ENCODE measurements at regions not wholly inside any gene's neighbourhood (a gene's known extent, or its start where the extent isn't known, plus 50 kb on each side); places are given as distances from the start of the nearest gene placed in this dataset. TPM values are rescaled to one million over a fixed set of nuclear protein-coding genes. Genes with fewer than 3 reads are reported as not detected.
"Not testable (repeated sequence)": the region's sequence is repeated elsewhere in the genome, so short reads cannot be mapped to it uniquely, and the experiment has no call there.

DNA sequence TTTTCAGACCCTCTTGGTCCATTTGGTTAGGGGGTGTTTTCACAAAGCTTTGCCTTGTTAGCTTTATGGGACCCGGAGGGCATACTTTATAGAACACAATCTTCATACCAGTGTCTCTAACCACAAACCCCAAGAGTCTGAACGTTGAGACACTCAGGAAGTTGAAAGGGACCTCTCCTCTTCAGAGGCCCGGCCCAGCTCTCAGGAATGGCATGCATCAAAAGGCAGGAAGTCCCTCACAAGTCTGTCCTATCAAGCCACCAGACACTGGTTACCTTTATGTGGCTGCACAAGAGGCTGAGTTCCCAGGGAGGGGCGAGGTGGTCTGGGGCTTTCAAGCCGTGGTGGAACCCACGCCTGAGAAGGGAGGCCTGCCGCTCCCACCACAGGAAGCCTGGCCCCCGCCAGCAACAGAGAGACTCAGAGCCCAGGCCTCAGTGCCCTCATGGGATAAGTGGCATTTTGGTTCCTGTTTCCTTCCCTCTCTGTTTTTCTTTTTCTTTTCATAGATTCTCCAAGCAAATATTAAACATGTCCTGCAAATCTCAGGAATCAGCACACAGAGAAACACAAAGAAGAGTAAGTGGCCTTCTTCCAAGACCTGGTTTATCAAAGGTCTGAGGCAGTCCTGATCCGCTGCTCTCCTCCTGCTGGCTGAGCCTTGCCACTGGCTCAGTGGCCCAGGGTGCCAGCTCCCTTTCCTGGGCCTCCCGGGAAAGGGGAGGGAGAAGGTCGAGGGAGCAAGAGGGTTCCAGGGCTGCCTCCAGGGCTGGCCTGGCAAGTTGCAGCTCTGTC, 50.6 kb upstream of the SMURF2 start:
- peak overlapping the region in 1 of 2 donors; percentile 18 for H3K27ac ChIP-seq
- 47% methylated on average over 10 of the region's 11 CpGs for WGBS
- H3K4me3 ChIP-seq; H3K9me3 ChIP-seq; intact Hi-C loops (cut with DNase I); DNase-seq (ENCODE audit: low spot score); H3K36me3 ChIP-seq; H3K4me1 ChIP-seq (replicated peaks); H3K27me3 ChIP-seq (replicated peaks; ENCODE audit: insufficient read depth): not testable (repeated sequence)
- peak in 1 of 4 experiments; percentile 19 for TF ChIP-seq CTCF (IDR thresholded peaks at IDR 0.05)

Small RNAs in the stretch of these regions (microRNA-seq; reads per million reads assigned to microRNA genes)
- gene MIR6080 = not detected

Small RNAs in the stretch of these regions (small RNA-seq; reads per million reads assigned to genes)
- gene AC103810.3 (0 reads per million in 2 donors), gene BPTFP1 (0 reads per million in 2 donors), gene MINOS1P2 (0 reads per million in 2 donors), gene MIR6080 (0 reads per million in 2 donors)
